GM21367 (cell line): ENCODE measurements at regions not wholly inside any gene's neighbourhood (a gene's known extent, or its start where the extent isn't known, plus 50 kb on each side); places are given as distances from the start of the nearest gene placed in this dataset.

Experiments used
- ATAC-seq: cut with Tn5 transposase; IDR thresholded peaks from one replicate; pipeline ENCODE4 v1.9.1; 2021; ENCODE audit not compliant: unreplicated experiment

- no peak for ATAC-seq
Observed at GRCh38 chr17:79522414-79522813, 88.4 kb downstream of the RBFOX3 start.

- no peak for ATAC-seq
Observed at GRCh38 chr17:79521225-79521624, 89.6 kb downstream of the RBFOX3 start.

- no peak for ATAC-seq
Observed at GRCh38 chr17:79520167-79521165, 90.4 kb downstream of the RBFOX3 start.

GRCh38 chr17:79519601-79520000 lies 91.2 kb downstream of the RBFOX3 start:
- no peak for ATAC-seq

- ATAC-seq, result no peak
Observed at GRCh38 chr17:79518585-79519523, 92.0 kb downstream of the RBFOX3 start.

- ATAC-seq, result no peak
Observed at GRCh38 chr17:79517827-79518584, 92.8 kb downstream of the RBFOX3 start.

GRCh38 chr17:79515646-79516571 lies 94.9 kb downstream of the RBFOX3 start:
- ATAC-seq, result no peak

- ATAC-seq, result no peak
Observed at GRCh38 chr17:79515110-79515509, 95.7 kb downstream of the RBFOX3 start.

GRCh38 chr17:79513820-79514535 lies 96.9 kb downstream of the RBFOX3 start:
- no peak for ATAC-seq

- ATAC-seq, result no peak
Observed at GRCh38 chr17:79513206-79513605, 97.6 kb downstream of the RBFOX3 start.

GRCh38 chr17:79511471-79511870 lies 99.4 kb downstream of the RBFOX3 start:
- ATAC-seq, result no peak

GRCh38 chr17:79510071-79510470 lies 100.8 kb downstream of the RBFOX3 start:
- no peak for ATAC-seq

GRCh38 chr17:79509490-79509889 lies 101.4 kb downstream of the RBFOX3 start:
- no peak for ATAC-seq

- no peak for ATAC-seq
Observed at GRCh38 chr17:79509008-79509407, 101.8 kb downstream of the RBFOX3 start.

GRCh38 chr17:79508291-79508716 lies 102.5 kb downstream of the RBFOX3 start:
- ATAC-seq, result no peak

- ATAC-seq, result no peak
Observed at GRCh38 chr17:79506955-79507354, 103.9 kb downstream of the RBFOX3 start.

GRCh38 chr17:79506150-79506870 lies 104.5 kb downstream of the RBFOX3 start:
- ATAC-seq, result no peak

- no peak for ATAC-seq
Observed at GRCh38 chr17:79505199-79505598, 105.7 kb downstream of the RBFOX3 start.
